ENCODE measurements at regions not wholly inside any gene's neighbourhood (a gene's known extent, or its start where the extent isn't known, plus 50 kb on each side); places are given as distances from the start of the nearest gene placed in this dataset.

DNA sequence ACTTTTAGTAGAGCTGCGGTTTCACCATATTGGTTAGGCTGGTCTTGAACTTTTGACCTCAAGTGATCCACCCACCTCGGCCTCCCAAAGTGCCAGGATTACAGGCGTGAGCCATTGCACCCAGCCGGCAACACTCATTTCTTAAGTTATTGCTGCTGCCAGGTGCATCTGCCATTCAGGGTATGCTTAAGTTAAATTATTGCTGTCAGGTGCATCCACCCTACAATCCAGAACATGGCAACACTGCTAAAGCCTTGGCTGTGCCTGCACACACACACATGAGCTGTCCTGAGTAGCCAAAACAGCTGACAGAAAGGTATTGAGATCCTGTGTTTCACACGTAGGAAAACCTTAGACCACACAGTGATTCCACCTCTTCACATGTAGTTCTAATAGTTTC is 148.2 kb downstream of the FAM161A start:
- no peak for DNase-seq (ENCODE audit: low read depth)
- TF ChIP-seq, protein P1, sequence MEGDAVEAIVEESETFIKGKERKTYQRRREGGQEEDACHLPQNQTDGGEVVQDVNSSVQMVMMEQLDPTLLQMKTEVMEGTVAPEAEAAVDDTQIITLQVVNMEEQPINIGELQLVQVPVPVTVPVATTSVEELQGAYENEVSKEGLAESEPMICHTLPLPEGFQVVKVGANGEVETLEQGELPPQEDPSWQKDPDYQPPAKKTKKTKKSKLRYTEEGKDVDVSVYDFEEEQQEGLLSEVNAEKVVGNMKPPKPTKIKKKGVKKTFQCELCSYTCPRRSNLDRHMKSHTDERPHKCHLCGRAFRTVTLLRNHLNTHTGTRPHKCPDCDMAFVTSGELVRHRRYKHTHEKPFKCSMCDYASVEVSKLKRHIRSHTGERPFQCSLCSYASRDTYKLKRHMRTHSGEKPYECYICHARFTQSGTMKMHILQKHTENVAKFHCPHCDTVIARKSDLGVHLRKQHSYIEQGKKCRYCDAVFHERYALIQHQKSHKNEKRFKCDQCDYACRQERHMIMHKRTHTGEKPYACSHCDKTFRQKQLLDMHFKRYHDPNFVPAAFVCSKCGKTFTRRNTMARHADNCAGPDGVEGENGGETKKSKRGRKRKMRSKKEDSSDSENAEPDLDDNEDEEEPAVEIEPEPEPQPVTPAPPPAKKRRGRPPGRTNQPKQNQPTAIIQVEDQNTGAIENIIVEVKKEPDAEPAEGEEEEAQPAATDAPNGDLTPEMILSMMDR (IDR thresholded peaks at IDR 0.05; ENCODE audit: insufficient read depth, low read length): no peak
- no peak overlapping the region for H3K4me3 ChIP-seq (ENCODE audit: low read depth, low read length)

DNA sequence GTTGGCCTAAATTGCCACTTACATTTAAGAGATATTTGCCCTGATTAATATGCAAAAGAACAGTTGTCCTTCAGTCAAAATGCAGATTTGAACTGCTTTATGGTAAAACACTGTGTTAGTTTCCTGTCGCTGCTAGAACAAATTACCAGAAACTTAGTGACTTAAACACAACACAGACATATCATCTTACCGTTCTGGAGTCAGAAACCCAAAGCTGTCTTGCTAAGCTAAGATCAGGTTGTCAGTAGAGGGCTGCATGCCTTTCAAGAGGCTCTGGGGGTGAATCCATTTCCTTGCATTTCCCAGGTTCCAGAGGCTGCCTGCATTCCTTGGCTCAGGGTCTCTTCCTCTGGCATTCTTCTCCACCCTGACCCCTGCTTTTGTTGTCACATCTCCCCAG is 149.5 kb downstream of the FAM161A start:
- no peak for DNase-seq (ENCODE audit: low read depth)
- TF ChIP-seq, protein P1 (IDR thresholded peaks at IDR 0.05; ENCODE audit: insufficient read depth, low read length): no peak
- H3K4me3 ChIP-seq (ENCODE audit: low read depth, low read length): no peak overlapping the region

GRCh38 chr2:61702088-61702467 is 151.8 kb downstream of the FAM161A start:
- no peak for DNase-seq (ENCODE audit: low read depth)
- no peak overlapping the region for H3K4me3 ChIP-seq (ENCODE audit: low read depth, low read length)
- TF ChIP-seq, protein P1 (IDR thresholded peaks at IDR 0.05; ENCODE audit: insufficient read depth, low read length): no peak

DNA sequence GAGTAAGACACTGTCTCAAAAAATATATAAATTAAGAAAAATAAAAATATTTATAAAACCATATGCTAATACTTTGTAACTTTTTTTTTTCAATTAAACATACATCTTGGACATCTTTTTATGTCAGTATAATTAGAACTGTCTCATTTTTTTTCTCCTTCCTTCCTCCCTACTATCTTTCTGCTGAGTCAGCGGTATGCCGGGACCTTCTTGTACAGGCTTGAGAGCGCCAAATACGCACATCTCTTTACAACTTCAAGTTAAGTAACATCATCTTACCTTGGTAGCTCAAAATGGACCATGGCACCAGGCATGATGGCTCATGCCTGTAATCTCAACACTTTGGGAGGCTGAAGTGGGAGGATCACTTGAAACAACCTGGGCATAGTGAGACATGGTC is 153.4 kb downstream of the FAM161A start:
- H3K4me3 ChIP-seq (ENCODE audit: low read depth, low read length): no peak overlapping the region
- TF ChIP-seq, protein P1 (IDR thresholded peaks at IDR 0.05; ENCODE audit: insufficient read depth, low read length): no peak
- DNase-seq (ENCODE audit: low read depth): no peak

GRCh38 chr2:61694312-61695274 is 156.4 kb upstream of the XPO1 start:
- peak; percentile 83 for DNase-seq (ENCODE audit: low read depth)
- TF ChIP-seq, protein P1 (IDR thresholded peaks at IDR 0.05; ENCODE audit: insufficient read depth, low read length): peak; percentile 43
- peak overlapping the region; percentile 90 for H3K4me3 ChIP-seq (ENCODE audit: low read depth, low read length)

DNA sequence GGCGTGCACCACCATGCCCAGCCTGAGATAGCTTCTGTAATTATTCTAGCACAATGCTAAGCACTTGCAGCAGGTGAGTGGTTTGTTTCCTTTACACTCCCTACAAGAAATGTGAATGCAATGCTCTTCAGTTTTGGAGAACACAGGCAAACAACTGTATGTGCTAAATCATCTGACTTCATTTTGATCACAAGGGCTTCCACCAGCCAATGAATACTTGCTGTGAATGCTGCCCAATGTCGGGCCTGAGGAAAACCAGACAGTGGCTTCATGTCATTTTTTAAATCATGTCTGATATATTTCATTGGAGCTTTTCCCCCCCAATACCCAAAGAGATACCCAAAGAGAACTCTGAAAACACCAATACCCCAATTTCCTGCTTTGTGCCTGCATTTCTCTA is 155.6 kb upstream of the XPO1 start:
- H3K4me3 ChIP-seq (ENCODE audit: low read depth, low read length): no peak overlapping the region
- TF ChIP-seq, protein P1 (IDR thresholded peaks at IDR 0.05; ENCODE audit: insufficient read depth, low read length): no peak
- DNase-seq (ENCODE audit: low read depth): no peak

All from fibroblast of the aortic adventitia (primary cell).